HFF-Myc (cell line): ENCODE measurements at regions not wholly inside any gene's neighbourhood (a gene's known extent, or its start where the extent isn't known, plus 50 kb on each side); places are given as distances from the start of the nearest gene placed in this dataset.

Experiments used
- DNase-seq: peaks from one replicate; pipeline ENCODE4 v3.0.0-alpha.2; 2011; ENCODE audit warnings: low read depth; ENCODE audit errors: extremely low read depth
- H3K4me3 ChIP-seq: replicated peaks from 2 replicates; pipeline ENCODE4 v1.5.1; 2011; ENCODE audit warnings: low read depth, mild to moderate bottlenecking, control low read depth, low read length
- CTCF ChIP-seq: IDR thresholded peaks from 2 replicates; pipeline ENCODE4 v1.5.1; 2012; ENCODE audit warnings: mild to moderate bottlenecking, low read depth, low read length, control low read depth; ENCODE audit errors: missing control alignments

- no peak for TF ChIP-seq CTCF
- H3K4me3 ChIP-seq, result no peak overlapping the region
- DNase-seq, result no peak
Observed at GRCh38 chr4:55249476-55249875, 96.6 kb upstream of the SRD5A3 start.

DNA sequence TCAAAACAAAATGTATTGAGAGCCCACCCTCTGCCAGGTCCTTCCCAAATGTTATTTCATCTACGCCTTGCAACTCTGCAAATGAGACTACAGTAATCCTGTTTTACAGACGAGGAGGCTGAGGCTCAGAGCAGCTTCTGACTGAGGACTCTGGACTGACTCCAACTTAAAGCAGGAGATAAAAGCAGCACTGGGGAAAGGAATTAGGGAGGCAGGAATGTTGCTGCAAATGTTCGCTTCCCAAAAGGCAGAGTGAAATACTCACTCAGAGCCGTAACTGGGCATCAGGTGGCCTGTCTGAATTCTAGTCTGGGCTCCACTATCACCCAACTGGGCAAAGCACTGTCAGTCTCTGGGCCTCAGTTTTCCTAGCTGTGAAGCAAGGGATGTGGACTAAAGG is 94.7 kb upstream of the SRD5A3 start:
- no peak for DNase-seq
- TF ChIP-seq CTCF, result no peak
- H3K4me3 ChIP-seq, result no peak overlapping the region

GRCh38 chr4:55251896-55252295 is 94.1 kb upstream of the SRD5A3 start:
- TF ChIP-seq CTCF, result no peak
- DNase-seq, result no peak
- H3K4me3 ChIP-seq, result no peak overlapping the region

GRCh38 chr4:55253948-55254593 is 92.0 kb upstream of the SRD5A3 start:
- no peak for TF ChIP-seq CTCF
- no peak for DNase-seq

GRCh38 chr4:55255179-55255578 is 90.9 kb upstream of the SRD5A3 start:
- TF ChIP-seq CTCF, result no peak
- no peak overlapping the region for H3K4me3 ChIP-seq
- DNase-seq, result no peak

More at GRCh38 chr4:55253948-55254593, 92.0 kb upstream of the SRD5A3 start:
- no peak overlapping the region for H3K4me3 ChIP-seq

GRCh38 chr4:55256787-55257186 is 89.3 kb upstream of the SRD5A3 start:
- no peak for TF ChIP-seq CTCF
- DNase-seq, result no peak
- H3K4me3 ChIP-seq, result no peak overlapping the region
